SK-N-SH treated with all-trans-retinoic acid at 6 μM for 48 hours (cell line): ENCODE measurements at regions not wholly inside any gene's neighbourhood (a gene's known extent, or its start where the extent isn't known, plus 50 kb on each side); places are given as distances from the start of the nearest gene placed in this dataset.

Source experiments
- ARNTL ChIP-seq: fragments of 450-650 bp; formaldehyde crosslinking; IDR thresholded peaks from 2 replicates; pipeline ENCODE4 v1.5.0; 2020; ENCODE audit warnings: low read depth, mild to moderate bottlenecking, moderate library complexity, borderline replicate concordance
- GLIS3 ChIP-seq: fragments of 250-450 bp; sonication (Bioruptor Pico); IDR thresholded peaks from 2 replicates; pipeline ENCODE4 v1.5.0; 2020; ENCODE audit warnings: mild to moderate bottlenecking, moderate library complexity
- TF ChIP-seq, protein P1 (sequence below): fragments of 250-450 bp; sonication (Bioruptor Pico); IDR thresholded peaks from 2 replicates; pipeline ENCODE4 v1.5.0; 2020; ENCODE audit warnings: mild to moderate bottlenecking, moderate library complexity

DNA sequence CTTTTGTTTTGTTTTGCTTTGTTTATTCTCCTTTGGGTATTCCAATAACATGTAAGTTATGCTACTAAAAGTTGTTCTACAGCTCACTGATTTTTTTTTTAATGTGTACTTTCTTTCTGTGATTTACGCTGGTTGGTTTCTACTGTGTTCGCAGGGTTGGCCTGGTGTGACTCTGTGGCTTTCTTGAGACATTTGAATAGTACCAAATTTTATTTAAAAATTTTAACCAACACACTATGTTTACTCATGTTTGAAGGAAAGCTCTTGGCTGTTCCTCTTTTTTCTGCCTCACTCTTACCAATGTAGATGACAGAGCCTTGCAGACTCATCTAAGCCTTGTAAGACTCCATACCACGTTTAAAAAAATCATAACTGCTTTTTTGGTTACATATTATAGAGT lies 1784.9 kb upstream of the DEFB115 start:
- no peak for TF ChIP-seq ARNTL (CRISPR knock-in tag)
- TF ChIP-seq, protein P1, sequence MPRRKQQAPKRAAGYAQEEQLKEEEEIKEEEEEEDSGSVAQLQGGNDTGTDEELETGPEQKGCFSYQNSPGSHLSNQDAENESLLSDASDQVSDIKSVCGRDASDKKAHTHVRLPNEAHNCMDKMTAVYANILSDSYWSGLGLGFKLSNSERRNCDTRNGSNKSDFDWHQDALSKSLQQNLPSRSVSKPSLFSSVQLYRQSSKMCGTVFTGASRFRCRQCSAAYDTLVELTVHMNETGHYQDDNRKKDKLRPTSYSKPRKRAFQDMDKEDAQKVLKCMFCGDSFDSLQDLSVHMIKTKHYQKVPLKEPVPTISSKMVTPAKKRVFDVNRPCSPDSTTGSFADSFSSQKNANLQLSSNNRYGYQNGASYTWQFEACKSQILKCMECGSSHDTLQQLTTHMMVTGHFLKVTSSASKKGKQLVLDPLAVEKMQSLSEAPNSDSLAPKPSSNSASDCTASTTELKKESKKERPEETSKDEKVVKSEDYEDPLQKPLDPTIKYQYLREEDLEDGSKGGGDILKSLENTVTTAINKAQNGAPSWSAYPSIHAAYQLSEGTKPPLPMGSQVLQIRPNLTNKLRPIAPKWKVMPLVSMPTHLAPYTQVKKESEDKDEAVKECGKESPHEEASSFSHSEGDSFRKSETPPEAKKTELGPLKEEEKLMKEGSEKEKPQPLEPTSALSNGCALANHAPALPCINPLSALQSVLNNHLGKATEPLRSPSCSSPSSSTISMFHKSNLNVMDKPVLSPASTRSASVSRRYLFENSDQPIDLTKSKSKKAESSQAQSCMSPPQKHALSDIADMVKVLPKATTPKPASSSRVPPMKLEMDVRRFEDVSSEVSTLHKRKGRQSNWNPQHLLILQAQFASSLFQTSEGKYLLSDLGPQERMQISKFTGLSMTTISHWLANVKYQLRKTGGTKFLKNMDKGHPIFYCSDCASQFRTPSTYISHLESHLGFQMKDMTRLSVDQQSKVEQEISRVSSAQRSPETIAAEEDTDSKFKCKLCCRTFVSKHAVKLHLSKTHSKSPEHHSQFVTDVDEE (CRISPR knock-in tag), result no peak
- TF ChIP-seq GLIS3 (CRISPR knock-in tag), result no peak
